Adrenal gland (tissue), 5 donors: ENCODE measurements at regions not wholly inside any gene's neighbourhood (a gene's known extent, or its start where the extent isn't known, plus 50 kb on each side); places are given as distances from the start of the nearest gene placed in this dataset.

Source experiments
- CTCF ChIP-seq, 6 experiments: fragments of 450-650 bp in 4 of 6; fragments of 200-600 bp in 2 of 6; sonication (generic) in 1 of 6; IDR thresholded peaks; 1 replicate in 5 of 6; 2 replicates in 1 of 6; pipeline versions ENCODE4 v1.5.1 to v1.8.0; 2016 to 2021; ENCODE audit warnings: antibody characterized with exemption in 6 of 6, mild to moderate bottlenecking in 2 of 6, moderate library complexity in 1 of 6
- POLR2A ChIP-seq, 2 donors: fragments of 450-650 bp; IDR thresholded peaks; one replicate each; pipeline ENCODE4 v1.6.1; 2017; ENCODE audit warnings: antibody characterized with exemption in 2 of 2, mild to moderate bottlenecking in 2 of 2, moderate library complexity in 1 of 2
- donor health status: DM: no; HTN: no; CAD: no.

- TF ChIP-seq CTCF (IDR thresholded peaks at IDR 0.05) (peak in 2 of 6 experiments; percentile 9 to 12), POLR2A (IDR thresholded peaks at IDR 0.05) (no peak)
These were observed 115.1 kb upstream of the JUN start for GRCh38 chr1:58898739-58899586.
